ENCODE measurements at regions not wholly inside any gene's neighbourhood (a gene's known extent, or its start where the extent isn't known, plus 50 kb on each side); places are given as distances from the start of the nearest gene placed in this dataset.

GRCh38 chr5:147156012-147156411, 78.8 kb upstream of the STK32A start:
- no peak for DNase-seq (ENCODE audit: low read depth)
- no peaks in the 10 kb centered on the region for H3K27me3 ChIP-seq (ENCODE audit: control insufficient read depth, insufficient read depth, low read length)
- TF ChIP-seq CTCF (IDR thresholded peaks at IDR 0.05; ENCODE audit: insufficient read depth, low read depth, low read length), result no peak
- H3K4me3 ChIP-seq (ENCODE audit: low read depth, low read length), result no peak overlapping the region
- POLR2A ChIA-PET, result no interaction called here
- CTCF ChIA-PET, result no interaction called here
- H3K36me3 ChIP-seq (ENCODE audit: control insufficient read depth, insufficient read depth, low read length), result no peaks in the 10 kb centered on the region

- ChIA-PET CTCF (interaction anchor here (1.0 kb wide), 1 partner anchor 28 kb away, joined by 3 read pairs; no protein-coding TSS in a partner anchor), POLR2A (no interaction called here)
- no peak for DNase-seq (ENCODE audit: low read depth)
- H3K27me3 ChIP-seq (ENCODE audit: control insufficient read depth, insufficient read depth, low read length), result no peaks in the 10 kb centered on the region
- H3K36me3 ChIP-seq (ENCODE audit: control insufficient read depth, insufficient read depth, low read length), result no peaks in the 10 kb centered on the region
- no peak overlapping the region for H3K4me3 ChIP-seq (ENCODE audit: low read depth, low read length)
- no peak for TF ChIP-seq CTCF (IDR thresholded peaks at IDR 0.05; ENCODE audit: insufficient read depth, low read depth, low read length)
These were observed 73.7 kb upstream of the STK32A start for GRCh38 chr5:147160902-147161700.

GRCh38 chr5:147162740-147163139, 72.1 kb upstream of the STK32A start:
- H3K4me3 ChIP-seq (ENCODE audit: low read depth, low read length), result no peak overlapping the region
- TF ChIP-seq CTCF (IDR thresholded peaks at IDR 0.05; ENCODE audit: insufficient read depth, low read depth, low read length), result no peak
- DNase-seq (ENCODE audit: low read depth), result no peak
- H3K27me3 ChIP-seq (ENCODE audit: control insufficient read depth, insufficient read depth, low read length), result no peaks in the 10 kb centered on the region
- ChIA-PET POLR2A (no interaction called here), CTCF (interaction anchor here (1.3 kb wide), 1 partner anchor 16 kb away, joined by 3 read pairs; no protein-coding TSS in a partner anchor)
- H3K36me3 ChIP-seq (ENCODE audit: control insufficient read depth, insufficient read depth, low read length), result no peaks in the 10 kb centered on the region

- ChIA-PET CTCF (interaction anchor here (1.0 kb wide), 1 partner anchor 21 kb away, joined by 3 read pairs; no protein-coding TSS in a partner anchor), POLR2A (no interaction called here)
- no peak for DNase-seq (ENCODE audit: low read depth)
- Histone ChIP-seq H3K36me3 (ENCODE audit: control insufficient read depth, insufficient read depth, low read length) (no peaks in the 10 kb centered on the region), H3K27me3 (ENCODE audit: control insufficient read depth, insufficient read depth, low read length) (no peaks in the 10 kb centered on the region), H3K4me3 (ENCODE audit: low read depth, low read length) (no peak overlapping the region)
- no peak for TF ChIP-seq CTCF (IDR thresholded peaks at IDR 0.05; ENCODE audit: insufficient read depth, low read depth, low read length)
These were observed 67.3 kb upstream of the STK32A start for GRCh38 chr5:147167529-147167928.

- H3K36me3 ChIP-seq (ENCODE audit: control insufficient read depth, insufficient read depth, low read length), result no peaks in the 10 kb centered on the region
- DNase-seq (ENCODE audit: low read depth), result no peak
- ChIA-PET POLR2A (no interaction called here), CTCF (interaction anchor here (1.3 to 1.5 kb wide), 3 partner anchors 11 to 70 kb away, joined by 3 to 9 read pairs (median 6); no protein-coding TSS in a partner anchor)
- H3K27me3 ChIP-seq (ENCODE audit: control insufficient read depth, insufficient read depth, low read length), result no peaks in the 10 kb centered on the region
- no peak overlapping the region for H3K4me3 ChIP-seq (ENCODE audit: low read depth, low read length)
- TF ChIP-seq CTCF (IDR thresholded peaks at IDR 0.05; ENCODE audit: insufficient read depth, low read depth, low read length), result no peak
These were observed 66.1 kb upstream of the STK32A start for GRCh38 chr5:147168578-147169327.

Measured in BJ (cell line).